DND-41 (cell line): ENCODE measurements at regions not wholly inside any gene's neighbourhood (a gene's known extent, or its start where the extent isn't known, plus 50 kb on each side); places are given as distances from the start of the nearest gene placed in this dataset.

Experiments used
- ATAC-seq: fragments of 200-7000 bp; cut with Tn5 transposase; 3 replicates; pipeline ENCODE4 v1.9.1; 2021; ENCODE audit warnings: low read depth; ENCODE audit not compliant: insufficient read depth
- DNase-seq: peaks from one replicate; pipeline ENCODE4 v3.0.0-alpha.2; 2020
- H2AFZ ChIP-seq: 2 replicates; pipeline ENCODE4 v1.6.0; 2012; ENCODE audit warnings: low read depth, low read length
- H3K27ac ChIP-seq: 2 replicates; pipeline ENCODE4 v1.5.1; 2012; ENCODE audit warnings: low read length, inconsistent platforms
- H3K27me3 ChIP-seq: fragments of 200-600 bp; sonication (generic); 2 replicates; pipeline ENCODE4 v1.6.0; 2012; ENCODE audit warnings: low read length, mild to moderate bottlenecking, inconsistent platforms; ENCODE audit not compliant: insufficient read depth, poor library complexity
- H3K36me3 ChIP-seq: 2 replicates; pipeline ENCODE4 v1.5.1; 2012; ENCODE audit warnings: low read length, inconsistent platforms; ENCODE audit not compliant: insufficient read depth
- H3K4me1 ChIP-seq: 2 replicates; pipeline ENCODE4 v1.5.1; 2012; ENCODE audit warnings: mild to moderate bottlenecking, low read length; ENCODE audit not compliant: insufficient read depth
- H3K4me2 ChIP-seq: 2 replicates; pipeline ENCODE4 v1.6.0; 2012; ENCODE audit warnings: mild to moderate bottlenecking, moderate library complexity, low read length, inconsistent platforms; ENCODE audit not compliant: insufficient read depth
- H3K4me3 ChIP-seq, 2 experiments: fragments of 200-600 bp in 1 of 2; shearing (Covaris generic) in 1 of 2; 2 replicates each; pipeline ENCODE4 v1.5.1; 2012 to 2016; ENCODE audit warnings: inconsistent platforms in 2 of 2, low read length in 2 of 2, mild to moderate bottlenecking in 2 of 2, low read depth in 1 of 2, moderate library complexity in 1 of 2
- H3K79me2 ChIP-seq: 2 replicates; pipeline ENCODE4 v1.6.0; 2012; ENCODE audit warnings: low read length, inconsistent platforms; ENCODE audit not compliant: insufficient read depth
- H3K9ac ChIP-seq: 2 replicates; pipeline ENCODE4 v1.6.0; 2012; ENCODE audit warnings: low read depth, mild to moderate bottlenecking, inconsistent platforms, low read length, moderate library complexity
- H3K9me3 ChIP-seq: 2 replicates; pipeline ENCODE4 v1.5.1; 2012; ENCODE audit warnings: low read length, moderate library complexity, mild to moderate bottlenecking, inconsistent platforms; ENCODE audit not compliant: insufficient read depth, severe bottlenecking
- H4K20me1 ChIP-seq: 2 replicates; pipeline ENCODE4 v1.6.0; 2012; ENCODE audit warnings: low read length; ENCODE audit not compliant: insufficient read depth
- EZH2 ChIP-seq: IDR thresholded peaks from 3 replicates; pipeline ENCODE4 v1.6.1; 2012; ENCODE audit warnings: borderline replicate concordance, low read depth, mild to moderate bottlenecking, moderate library complexity, low read length, inconsistent platforms; ENCODE audit not compliant: severe bottlenecking
- TF ChIP-seq, protein P1 (sequence below): IDR thresholded peaks from 2 replicates; pipeline ENCODE4 v1.5.1; 2012; ENCODE audit warnings: borderline replicate concordance, low read length, moderate library complexity, mild to moderate bottlenecking; ENCODE audit not compliant: poor library complexity, severe bottlenecking; ENCODE audit errors: extremely low read depth

DNA sequence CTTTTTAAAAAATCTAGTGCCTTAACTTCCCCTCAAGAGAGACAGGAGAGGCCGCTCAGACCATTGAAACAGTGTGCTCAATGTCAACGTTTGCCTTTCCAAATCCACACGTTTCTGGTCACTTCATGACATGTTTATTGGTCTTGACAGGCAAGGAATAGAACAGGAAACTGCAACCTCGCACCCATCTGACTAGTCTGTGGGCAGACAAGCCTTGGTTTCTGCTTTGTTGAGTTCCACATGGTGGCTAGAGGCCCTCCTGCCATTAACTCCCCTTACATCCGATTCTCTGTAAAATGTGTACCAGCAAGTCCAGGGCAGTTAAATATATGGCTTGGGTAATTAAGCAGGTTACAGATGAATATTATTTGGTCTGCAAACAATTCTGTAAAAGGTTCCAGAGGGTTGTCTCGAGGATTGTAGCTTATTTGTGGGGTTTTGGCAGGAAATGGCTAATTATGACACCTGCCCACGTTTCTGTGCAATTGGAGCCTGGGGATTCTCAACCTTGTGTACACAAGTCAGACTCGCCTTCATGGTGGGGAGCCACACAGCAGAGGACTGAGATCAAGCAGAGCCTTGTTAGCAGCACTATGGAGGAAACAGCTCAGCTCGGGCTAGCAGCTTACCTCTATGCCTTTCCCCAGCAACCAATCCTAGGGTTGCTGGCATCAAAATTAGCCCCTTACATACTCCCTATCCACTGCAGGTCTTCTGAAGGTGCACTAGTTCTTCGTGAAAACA, 317.5 kb upstream of the IGF1R start:
- H4K20me1 ChIP-seq: no peaks in the 10 kb centered on the region
- peaks cover 7% of the 10 kb centered on the region for H3K27me3 ChIP-seq
- no peak for ATAC-seq
- H3K27ac ChIP-seq: no peak overlapping the region
- no peaks in the 10 kb centered on the region for H3K4me1 ChIP-seq
- H3K36me3 ChIP-seq: no peaks in the 10 kb centered on the region
- H3K4me2 ChIP-seq: no peak overlapping the region
- H3K9ac ChIP-seq: no peak overlapping the region
- H3K9me3 ChIP-seq: no peaks in the 10 kb centered on the region
- H2AFZ ChIP-seq: no peak overlapping the region
- H3K79me2 ChIP-seq: no peaks in the 10 kb centered on the region
- DNase-seq: no peak
- H3K4me3 ChIP-seq: no peak overlapping the region
- TF ChIP-seq, protein P1, sequence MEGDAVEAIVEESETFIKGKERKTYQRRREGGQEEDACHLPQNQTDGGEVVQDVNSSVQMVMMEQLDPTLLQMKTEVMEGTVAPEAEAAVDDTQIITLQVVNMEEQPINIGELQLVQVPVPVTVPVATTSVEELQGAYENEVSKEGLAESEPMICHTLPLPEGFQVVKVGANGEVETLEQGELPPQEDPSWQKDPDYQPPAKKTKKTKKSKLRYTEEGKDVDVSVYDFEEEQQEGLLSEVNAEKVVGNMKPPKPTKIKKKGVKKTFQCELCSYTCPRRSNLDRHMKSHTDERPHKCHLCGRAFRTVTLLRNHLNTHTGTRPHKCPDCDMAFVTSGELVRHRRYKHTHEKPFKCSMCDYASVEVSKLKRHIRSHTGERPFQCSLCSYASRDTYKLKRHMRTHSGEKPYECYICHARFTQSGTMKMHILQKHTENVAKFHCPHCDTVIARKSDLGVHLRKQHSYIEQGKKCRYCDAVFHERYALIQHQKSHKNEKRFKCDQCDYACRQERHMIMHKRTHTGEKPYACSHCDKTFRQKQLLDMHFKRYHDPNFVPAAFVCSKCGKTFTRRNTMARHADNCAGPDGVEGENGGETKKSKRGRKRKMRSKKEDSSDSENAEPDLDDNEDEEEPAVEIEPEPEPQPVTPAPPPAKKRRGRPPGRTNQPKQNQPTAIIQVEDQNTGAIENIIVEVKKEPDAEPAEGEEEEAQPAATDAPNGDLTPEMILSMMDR: no peak
- no peak for TF ChIP-seq EZH2

DNA sequence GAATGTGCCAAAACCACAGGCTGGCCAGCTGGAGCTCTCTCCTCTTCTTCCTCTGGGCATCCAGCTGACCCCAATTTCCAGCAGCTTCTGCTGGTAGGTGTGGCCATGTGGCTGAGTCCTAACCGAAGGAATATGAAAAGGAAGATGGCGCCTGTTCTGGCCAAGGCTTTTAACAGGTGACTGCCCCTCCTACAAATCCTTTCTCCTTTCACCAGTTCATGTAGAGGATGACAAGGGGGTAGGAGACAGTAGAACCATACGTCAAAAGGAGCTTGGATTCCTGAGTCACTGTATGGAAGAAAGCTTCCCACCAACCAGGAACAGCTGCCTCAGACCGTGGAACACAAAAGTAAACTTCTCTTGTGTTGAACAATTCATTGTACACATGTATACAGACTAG, 316.7 kb upstream of the IGF1R start:
- H3K4me3 ChIP-seq: no peak overlapping the region

DNA sequence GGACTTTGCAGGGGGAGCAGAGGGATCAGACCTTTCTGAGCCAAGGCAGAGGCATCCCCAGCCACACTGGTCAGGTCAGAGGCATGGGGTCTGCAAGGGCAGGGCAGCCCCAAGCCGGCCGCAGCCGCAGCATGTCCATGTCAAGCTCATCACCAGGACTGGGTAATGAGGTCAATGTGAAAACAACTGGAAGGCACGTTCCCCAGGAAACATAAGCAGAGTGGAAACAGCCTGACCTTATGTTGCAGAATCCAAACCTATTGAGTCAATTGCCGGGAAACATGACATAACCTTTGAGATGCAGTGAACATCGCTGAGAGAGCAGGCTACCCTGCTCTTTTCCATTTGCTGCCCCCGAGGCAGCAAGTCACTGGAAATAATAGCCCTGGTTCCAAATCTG, 315.1 kb upstream of the IGF1R start:
- H3K27ac ChIP-seq: no peak overlapping the region
- H4K20me1 ChIP-seq: no peaks in the 10 kb centered on the region
- DNase-seq: no peak
- H3K9ac ChIP-seq: no peak overlapping the region
- ATAC-seq: no peak
- H3K4me2 ChIP-seq: no peak overlapping the region
- H3K4me3 ChIP-seq: no peak overlapping the region
- no peak overlapping the region for H2AFZ ChIP-seq
- no peaks in the 10 kb centered on the region for H3K4me1 ChIP-seq
- H3K9me3 ChIP-seq: no peaks in the 10 kb centered on the region
- H3K36me3 ChIP-seq: no peaks in the 10 kb centered on the region
- no peaks in the 10 kb centered on the region for H3K79me2 ChIP-seq
- TF ChIP-seq, protein P1: no peak
- TF ChIP-seq EZH2: no peak
- H3K27me3 ChIP-seq: peaks cover 7% of the 10 kb centered on the region

More for the DNA sequence above, 316.7 kb upstream of the IGF1R start:
- no peak overlapping the region for H2AFZ ChIP-seq
- ATAC-seq (no peak), DNase-seq (no peak)
- H3K4me1 ChIP-seq: no peaks in the 10 kb centered on the region
- no peaks in the 10 kb centered on the region for H3K9me3 ChIP-seq
- H3K36me3 ChIP-seq: no peaks in the 10 kb centered on the region
- H4K20me1 ChIP-seq: no peaks in the 10 kb centered on the region
- TF ChIP-seq, protein P1: no peak
- TF ChIP-seq EZH2: no peak
- no peak overlapping the region for H3K4me2 ChIP-seq
- H3K27me3 ChIP-seq: peaks cover 7% of the 10 kb centered on the region
- H3K9ac ChIP-seq: no peak overlapping the region
- H3K27ac ChIP-seq: no peak overlapping the region
- H3K79me2 ChIP-seq: no peaks in the 10 kb centered on the region
